ENCODE measurements at regions not wholly inside any gene's neighbourhood (a gene's known extent, or its start where the extent isn't known, plus 50 kb on each side); places are given as distances from the start of the nearest gene placed in this dataset.
"Not testable (repeated sequence)": the region's sequence is repeated elsewhere in the genome, so short reads cannot be mapped to it uniquely, and the experiment has no call there.

GRCh38 chr6:8321671-8322404, 113.5 kb downstream of the SLC35B3 start:
- H3K4me3 ChIP-seq (ENCODE audit: low read length) = no peak overlapping the region
- H3K9me3 ChIP-seq (ENCODE audit: low read length) = no peaks in the 10 kb centered on the region
- H3K4me1 ChIP-seq (ENCODE audit: insufficient read depth, low read length) = no peaks in the 10 kb centered on the region
- no peaks in the 10 kb centered on the region for H3K36me3 ChIP-seq (ENCODE audit: insufficient read depth, low read length)
- H3K27me3 ChIP-seq (ENCODE audit: insufficient read depth, low read length) = no peaks in the 10 kb centered on the region
- no peak overlapping the region for H2AFZ ChIP-seq (ENCODE audit: low read depth, low read length)

- no peaks in the 10 kb centered on the region for H3K36me3 ChIP-seq (ENCODE audit: insufficient read depth, low read length)
- no peak overlapping the region for H2AFZ ChIP-seq (ENCODE audit: low read depth, low read length)
- H3K4me3 ChIP-seq (ENCODE audit: low read length) = no peak overlapping the region
- no peaks in the 10 kb centered on the region for H3K4me1 ChIP-seq (ENCODE audit: insufficient read depth, low read length)
- H3K9me3 ChIP-seq (ENCODE audit: low read length) = no peaks in the 10 kb centered on the region
- no peaks in the 10 kb centered on the region for H3K27me3 ChIP-seq (ENCODE audit: insufficient read depth, low read length)
Measured at GRCh38 chr6:8315154-8315553, 120.2 kb downstream of the SLC35B3 start.

GRCh38 chr6:8301502-8301901, 133.8 kb downstream of the SLC35B3 start:
- no peaks in the 10 kb centered on the region for H3K9me3 ChIP-seq (ENCODE audit: low read length)
- no peak overlapping the region for H3K4me3 ChIP-seq (ENCODE audit: low read length)
- peaks cover 2% of the 10 kb centered on the region for H3K27me3 ChIP-seq (ENCODE audit: insufficient read depth, low read length)
- no peaks in the 10 kb centered on the region for H3K4me1 ChIP-seq (ENCODE audit: insufficient read depth, low read length)
- no peaks in the 10 kb centered on the region for H3K36me3 ChIP-seq (ENCODE audit: insufficient read depth, low read length)
- H2AFZ ChIP-seq (ENCODE audit: low read depth, low read length) = no peak overlapping the region

GRCh38 chr6:8299034-8299433, 136.3 kb downstream of the SLC35B3 start:
- Histone ChIP-seq H3K27me3 (ENCODE audit: insufficient read depth, low read length) (peaks cover 2% of the 10 kb centered on the region), H3K4me3 (ENCODE audit: low read length) (no peak overlapping the region), H2AFZ (ENCODE audit: low read depth, low read length) (no peak overlapping the region), H3K9me3 (ENCODE audit: low read length) (peaks cover 2% of the 10 kb centered on the region), H3K4me1 (ENCODE audit: insufficient read depth, low read length) (no peaks in the 10 kb centered on the region), H3K36me3 (ENCODE audit: insufficient read depth, low read length) (no peaks in the 10 kb centered on the region)

GRCh38 chr6:8282946-8283345, 152.4 kb downstream of the SLC35B3 start:
- not testable (repeated sequence) for H3K27me3 ChIP-seq (ENCODE audit: insufficient read depth, low read length); H3K9me3 ChIP-seq (ENCODE audit: low read length)

GRCh38 chr6:8282380-8282779, 153.0 kb downstream of the SLC35B3 start:
- Histone ChIP-seq H3K4me3 (ENCODE audit: low read length) (no peak overlapping the region), H3K9me3 (ENCODE audit: low read length) (no peaks in the 10 kb centered on the region), H3K4me1 (ENCODE audit: insufficient read depth, low read length) (peaks cover 18% of the 10 kb centered on the region), H3K36me3 (ENCODE audit: insufficient read depth, low read length) (no peaks in the 10 kb centered on the region), H2AFZ (ENCODE audit: low read depth, low read length) (no peak overlapping the region), H3K27me3 (ENCODE audit: insufficient read depth, low read length) (no peaks in the 10 kb centered on the region)

More at GRCh38 chr6:8282946-8283345, 152.4 kb downstream of the SLC35B3 start:
- not testable (repeated sequence) for H3K36me3 ChIP-seq (ENCODE audit: insufficient read depth, low read length); H3K4me3 ChIP-seq (ENCODE audit: low read length); H2AFZ ChIP-seq (ENCODE audit: low read depth, low read length)
- peaks cover 13% of the 10 kb centered on the region for H3K4me1 ChIP-seq (ENCODE audit: insufficient read depth, low read length)

GRCh38 chr6:8279041-8279805, 156.1 kb downstream of the SLC35B3 start:
- Histone ChIP-seq H3K4me1 (ENCODE audit: insufficient read depth, low read length) (peaks cover 18% of the 10 kb centered on the region), H3K4me3 (ENCODE audit: low read length) (no peak overlapping the region), H2AFZ (ENCODE audit: low read depth, low read length) (peak overlapping the region; percentile 3), H3K9me3 (ENCODE audit: low read length) (no peaks in the 10 kb centered on the region), H3K27me3 (ENCODE audit: insufficient read depth, low read length) (no peaks in the 10 kb centered on the region), H3K36me3 (ENCODE audit: insufficient read depth, low read length) (no peaks in the 10 kb centered on the region)

- H3K4me1 ChIP-seq (ENCODE audit: insufficient read depth, low read length) = peaks cover 18% of the 10 kb centered on the region
- H3K27me3 ChIP-seq (ENCODE audit: insufficient read depth, low read length) = no peaks in the 10 kb centered on the region
- no peaks in the 10 kb centered on the region for H3K9me3 ChIP-seq (ENCODE audit: low read length)
- H2AFZ ChIP-seq (ENCODE audit: low read depth, low read length) = peak overlapping the region; percentile 60
- no peaks in the 10 kb centered on the region for H3K36me3 ChIP-seq (ENCODE audit: insufficient read depth, low read length)
- no peak overlapping the region for H3K4me3 ChIP-seq (ENCODE audit: low read length)
Measured at GRCh38 chr6:8278562-8278961, 156.8 kb downstream of the SLC35B3 start.

GRCh38 chr6:8277769-8278168, 157.6 kb downstream of the SLC35B3 start:
- Histone ChIP-seq H3K4me1 (ENCODE audit: insufficient read depth, low read length) (peaks cover 18% of the 10 kb centered on the region), H3K36me3 (ENCODE audit: insufficient read depth, low read length) (no peaks in the 10 kb centered on the region), H3K27me3 (ENCODE audit: insufficient read depth, low read length) (no peaks in the 10 kb centered on the region), H3K9me3 (ENCODE audit: low read length) (no peaks in the 10 kb centered on the region), H2AFZ (ENCODE audit: low read depth, low read length) (peak overlapping the region; percentile 60), H3K4me3 (ENCODE audit: low read length) (no peak overlapping the region)

- H3K4me1 ChIP-seq (ENCODE audit: insufficient read depth, low read length) = peaks cover 18% of the 10 kb centered on the region
- no peaks in the 10 kb centered on the region for H3K36me3 ChIP-seq (ENCODE audit: insufficient read depth, low read length)
- H3K9me3 ChIP-seq (ENCODE audit: low read length) = no peaks in the 10 kb centered on the region
- no peak overlapping the region for H3K4me3 ChIP-seq (ENCODE audit: low read length)
- H2AFZ ChIP-seq (ENCODE audit: low read depth, low read length) = no peak overlapping the region
- H3K27me3 ChIP-seq (ENCODE audit: insufficient read depth, low read length) = no peaks in the 10 kb centered on the region
Measured at GRCh38 chr6:8276148-8276547, 159.2 kb downstream of the SLC35B3 start.

GRCh38 chr6:8275667-8276066, 159.7 kb downstream of the SLC35B3 start:
- Histone ChIP-seq H3K4me3 (ENCODE audit: low read length) (no peak overlapping the region), H3K4me1 (ENCODE audit: insufficient read depth, low read length) (peaks cover 18% of the 10 kb centered on the region), H2AFZ (ENCODE audit: low read depth, low read length) (no peak overlapping the region), H3K9me3 (ENCODE audit: low read length) (no peaks in the 10 kb centered on the region), H3K36me3 (ENCODE audit: insufficient read depth, low read length) (no peaks in the 10 kb centered on the region), H3K27me3 (ENCODE audit: insufficient read depth, low read length) (no peaks in the 10 kb centered on the region)

GRCh38 chr6:8274226-8274625, 161.1 kb downstream of the SLC35B3 start:
- Histone ChIP-seq H3K4me1 (ENCODE audit: insufficient read depth, low read length) (peaks cover 17% of the 10 kb centered on the region), H3K27me3 (ENCODE audit: insufficient read depth, low read length) (no peaks in the 10 kb centered on the region), H3K36me3 (ENCODE audit: insufficient read depth, low read length) (no peaks in the 10 kb centered on the region), H3K9me3 (ENCODE audit: low read length) (no peaks in the 10 kb centered on the region), H3K4me3 (ENCODE audit: low read length) (no peak overlapping the region), H2AFZ (ENCODE audit: low read depth, low read length) (no peak overlapping the region)

GRCh38 chr6:8269872-8270454, 165.4 kb downstream of the SLC35B3 start:
- H3K9me3 ChIP-seq (ENCODE audit: low read length) = no peaks in the 10 kb centered on the region
- H3K4me1 ChIP-seq (ENCODE audit: insufficient read depth, low read length) = no peaks in the 10 kb centered on the region
- H3K4me3 ChIP-seq (ENCODE audit: low read length) = no peak overlapping the region
- no peaks in the 10 kb centered on the region for H3K27me3 ChIP-seq (ENCODE audit: insufficient read depth, low read length)
- H2AFZ ChIP-seq (ENCODE audit: low read depth, low read length) = no peak overlapping the region
- no peaks in the 10 kb centered on the region for H3K36me3 ChIP-seq (ENCODE audit: insufficient read depth, low read length)
